GM19397 (cell line): ENCODE measurements at regions not wholly inside any gene's neighbourhood (a gene's known extent, or its start where the extent isn't known, plus 50 kb on each side); places are given as distances from the start of the nearest gene placed in this dataset.
"Not testable (repeated sequence)": the region's sequence is repeated elsewhere in the genome, so short reads cannot be mapped to it uniquely, and the experiment has no call there.

Experiments used
- ATAC-seq: cut with Tn5 transposase; IDR thresholded peaks from one replicate; pipeline ENCODE4 v1.9.1; 2021; ENCODE audit warnings: mild to moderate bottlenecking, moderate library complexity; ENCODE audit not compliant: unreplicated experiment

DNA sequence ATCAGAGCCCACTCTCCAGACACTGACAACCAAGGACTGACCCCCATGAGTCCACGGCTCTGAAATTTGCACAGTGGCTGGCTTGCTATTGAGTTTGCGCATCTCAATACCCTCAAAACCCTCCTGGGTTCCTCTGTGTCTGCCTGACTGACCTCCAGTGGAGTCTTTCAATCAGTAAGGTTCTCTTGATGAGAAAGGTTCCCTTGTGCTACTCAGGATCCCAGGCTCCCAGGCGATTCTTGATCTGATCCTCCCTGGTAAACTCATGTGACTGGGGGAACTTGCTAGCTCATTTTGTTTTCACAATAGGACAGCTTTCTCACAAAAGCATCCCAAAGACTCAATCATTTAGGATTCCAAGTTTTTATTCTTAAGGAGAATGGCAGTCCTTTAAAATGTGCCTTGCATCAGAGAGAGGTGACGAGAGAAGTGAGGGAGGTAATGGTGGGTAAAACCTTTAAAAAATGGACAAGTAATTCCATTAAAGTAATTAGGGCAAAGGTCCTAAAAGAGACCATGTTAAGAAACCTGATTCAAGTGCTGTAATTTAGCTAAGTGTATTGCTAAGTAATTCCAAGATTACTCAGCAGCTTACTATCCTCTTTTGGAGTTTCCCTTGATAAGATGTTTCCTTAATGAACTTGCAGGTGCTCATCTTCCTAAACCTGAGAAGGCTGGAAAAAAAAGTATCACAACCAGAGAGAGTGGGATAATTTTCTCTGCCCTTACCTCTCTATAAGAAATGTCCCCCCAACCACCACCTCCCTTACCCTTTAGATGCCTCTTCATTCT is 304.7 kb upstream of the SGK1 start:
- no peak for ATAC-seq

DNA sequence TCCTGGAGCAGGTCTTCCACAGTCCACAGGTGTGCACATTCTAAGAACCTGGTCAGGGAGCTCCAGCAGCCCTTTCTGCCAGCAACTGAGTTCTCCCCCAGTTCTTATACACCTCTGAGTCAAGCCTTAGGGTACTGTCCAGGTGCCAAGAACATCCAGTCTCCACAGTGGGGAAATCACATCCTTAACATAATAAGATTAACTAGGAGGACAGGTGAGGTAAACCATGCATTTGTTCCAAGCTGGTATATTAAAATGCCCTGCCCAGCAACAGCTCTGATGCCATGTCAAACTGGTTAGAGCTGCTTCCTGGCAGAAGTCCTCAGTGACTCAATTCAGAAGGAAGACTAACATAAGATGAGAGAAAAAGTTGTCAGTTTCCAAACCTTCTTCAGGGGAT is 303.9 kb upstream of the SGK1 start:
- no peak for ATAC-seq

DNA sequence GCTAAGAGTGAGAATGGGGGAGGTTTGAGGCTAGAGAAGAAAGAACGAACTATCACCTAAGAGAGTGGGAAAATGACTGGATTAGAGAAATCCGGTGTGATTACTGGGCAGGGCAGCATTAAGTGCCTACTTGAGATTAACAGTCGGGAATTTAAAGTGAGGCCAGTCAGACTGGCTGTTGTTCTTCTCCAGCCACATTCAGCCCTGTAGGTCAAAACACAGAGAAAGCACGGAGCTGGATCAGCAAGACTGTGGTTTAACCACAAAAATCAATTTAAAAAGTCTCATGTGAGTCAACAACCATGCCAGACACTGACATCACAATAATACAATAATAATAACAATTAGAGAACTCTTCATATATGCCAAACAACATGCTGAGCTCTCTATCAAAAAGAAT is 301.9 kb upstream of the SGK1 start:
- ATAC-seq: no peak

DNA sequence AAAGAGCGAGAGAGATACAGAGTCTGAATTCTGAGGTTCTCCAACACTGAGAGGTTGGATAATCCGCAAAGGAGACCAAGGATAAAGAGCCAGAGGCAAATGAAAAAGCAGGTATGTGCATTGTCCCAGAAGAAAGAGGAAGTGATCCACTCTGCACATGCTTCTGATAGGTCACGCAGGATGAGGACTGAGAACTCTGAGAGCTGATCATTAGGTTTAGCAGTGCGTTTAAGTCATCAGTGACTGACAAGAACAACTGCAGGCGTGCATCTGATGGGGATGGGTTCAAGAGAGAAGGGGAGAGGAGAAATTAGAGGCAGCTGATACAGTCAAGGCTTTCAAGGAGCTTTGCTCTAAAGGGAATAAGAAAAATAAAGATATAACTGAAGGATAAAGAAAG is 301.2 kb upstream of the SGK1 start:
- no peak for ATAC-seq

DNA sequence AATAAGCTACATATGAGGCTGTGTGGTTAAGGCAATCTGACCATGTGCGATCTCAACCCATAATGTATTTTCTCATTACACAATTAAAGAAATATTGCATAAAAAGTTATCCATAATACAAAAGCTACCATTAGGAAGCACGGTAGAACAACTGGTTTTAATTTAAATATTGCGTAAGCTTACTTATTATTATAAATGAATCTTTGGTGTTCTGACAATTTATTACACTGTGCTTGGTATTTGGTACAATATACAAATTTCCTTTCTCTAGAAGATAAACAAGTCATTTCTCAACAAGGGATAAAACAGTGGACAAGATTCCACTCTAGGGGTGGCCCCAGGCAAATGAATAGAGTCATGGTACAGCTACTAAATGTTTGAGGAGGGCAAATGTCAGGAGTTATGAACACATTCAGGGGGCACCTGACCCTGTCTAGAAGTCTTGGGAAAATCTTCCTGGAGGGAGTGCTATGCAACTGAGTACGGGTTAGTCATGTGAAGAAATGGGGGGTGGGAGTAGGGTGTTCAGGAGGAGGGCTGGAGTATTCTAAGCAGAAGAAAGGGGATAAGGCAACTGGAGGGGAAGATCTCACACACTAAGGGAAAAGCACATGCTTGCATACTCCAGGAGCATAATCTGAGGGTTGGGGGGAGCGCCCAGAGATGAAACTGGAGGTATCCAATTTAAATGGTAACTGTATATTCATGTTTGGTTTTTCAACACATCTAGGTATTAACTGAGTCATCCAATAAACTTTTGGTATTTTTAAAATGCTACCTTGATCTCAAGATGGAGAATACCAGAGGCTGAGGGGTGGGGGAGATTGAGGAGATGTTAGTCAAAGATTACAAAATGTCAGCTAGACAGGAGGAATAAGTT is 296.9 kb upstream of the SGK1 start:
- ATAC-seq: no peak

DNA sequence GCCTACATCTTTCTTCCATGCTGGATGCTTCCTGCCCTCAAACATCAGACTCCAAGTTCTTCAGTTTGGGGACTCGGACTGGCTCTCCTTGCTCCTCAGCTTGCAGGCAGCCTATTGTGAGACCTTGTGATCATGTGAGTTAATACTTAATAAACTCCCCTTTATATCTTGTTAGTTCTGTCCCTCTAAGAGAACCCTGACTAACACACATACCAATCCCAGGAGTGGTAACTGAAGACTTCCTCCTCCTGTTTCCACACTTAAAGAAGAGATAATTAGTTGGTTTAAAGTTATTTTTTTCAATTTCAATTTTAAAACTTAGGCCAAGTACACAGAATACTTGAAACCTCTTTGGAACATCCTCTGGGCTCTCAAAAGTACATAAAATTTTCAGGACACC is 294.2 kb upstream of the SGK1 start:
- ATAC-seq: not testable (repeated sequence)

DNA sequence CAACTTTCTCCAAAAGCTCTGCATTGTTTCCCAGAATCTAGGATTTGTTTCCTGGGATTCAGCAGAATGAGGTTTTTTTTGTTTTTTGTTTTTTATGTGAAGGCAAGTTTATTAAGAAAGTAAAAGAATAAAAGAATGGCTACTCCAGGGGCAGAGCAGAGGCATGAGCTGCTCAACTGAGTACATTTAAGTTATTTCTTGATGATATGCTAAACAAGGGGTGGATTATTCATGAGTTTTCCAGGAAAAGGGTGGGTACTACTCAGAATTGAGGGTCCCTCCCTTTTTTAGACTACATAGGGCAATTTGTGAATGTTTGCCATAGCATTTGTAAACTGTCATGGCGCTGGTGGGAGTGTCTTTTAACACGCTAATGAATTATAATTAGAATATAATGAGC is 292.5 kb upstream of the SGK1 start:
- ATAC-seq: no peak

DNA sequence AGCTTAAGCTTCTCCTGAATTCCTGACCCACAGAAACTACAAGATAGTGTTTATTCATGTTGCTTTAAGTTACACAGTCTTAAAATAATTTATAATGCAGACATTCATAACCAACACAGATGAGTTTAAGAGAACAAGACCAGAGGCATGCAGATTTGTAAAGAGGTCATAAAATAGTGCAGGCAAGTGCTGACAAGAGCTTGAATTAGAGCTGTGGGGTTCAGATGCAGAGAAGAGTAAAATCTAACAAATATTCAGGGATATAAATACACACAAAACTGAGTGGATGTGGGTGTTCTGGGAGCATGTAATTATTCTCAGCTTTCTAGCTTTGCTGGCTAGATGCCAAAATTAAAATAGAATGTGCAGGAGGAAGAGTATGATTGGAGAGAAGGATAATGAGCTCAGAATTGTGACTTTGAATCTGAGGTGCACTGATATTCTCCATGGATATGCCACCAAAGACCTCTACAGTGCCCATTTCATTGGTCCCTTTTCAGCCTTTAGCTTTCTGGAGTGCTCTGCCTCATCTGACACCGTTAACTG is 291.9 kb upstream of the SGK1 start:
- ATAC-seq: no peak

DNA sequence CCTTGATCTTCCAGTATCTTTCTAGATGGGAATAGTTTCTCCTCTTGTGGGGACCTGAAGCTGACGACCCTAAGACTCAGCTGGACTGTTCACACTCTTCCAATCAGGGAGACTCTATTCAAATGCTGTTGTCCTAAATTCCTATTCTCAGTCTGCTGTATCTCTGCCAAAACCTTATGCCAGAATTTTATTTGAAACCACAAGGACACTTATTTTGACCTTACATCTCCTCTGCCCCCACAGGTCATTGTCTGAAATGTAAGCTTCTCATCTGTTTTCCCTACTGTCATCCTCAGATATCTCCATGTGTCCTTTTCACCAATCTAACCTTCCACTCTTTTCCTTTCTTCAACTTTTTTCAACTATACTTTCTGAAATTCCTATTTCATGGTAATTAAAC is 289.5 kb upstream of the SGK1 start:
- no peak for ATAC-seq

DNA sequence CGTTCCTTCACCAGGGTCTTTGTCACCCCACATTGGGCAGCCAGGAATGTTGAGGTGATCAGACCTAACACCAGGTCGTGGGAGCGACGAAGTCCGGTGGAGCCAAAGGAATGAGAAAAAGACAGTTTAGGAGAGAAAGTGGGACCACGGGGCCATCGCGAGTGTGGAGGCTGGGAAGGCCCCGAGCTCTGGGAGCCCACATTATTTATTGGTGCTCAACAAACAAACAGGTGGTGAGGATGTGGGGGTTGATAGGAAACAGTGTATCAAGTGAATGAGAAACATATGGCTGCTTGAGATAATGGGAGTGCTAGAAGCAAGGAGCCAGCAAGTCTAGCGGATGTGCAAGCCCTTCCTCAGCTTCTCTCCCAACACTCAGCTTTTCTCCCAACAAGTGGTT is 287.1 kb upstream of the SGK1 start:
- no peak for ATAC-seq

DNA sequence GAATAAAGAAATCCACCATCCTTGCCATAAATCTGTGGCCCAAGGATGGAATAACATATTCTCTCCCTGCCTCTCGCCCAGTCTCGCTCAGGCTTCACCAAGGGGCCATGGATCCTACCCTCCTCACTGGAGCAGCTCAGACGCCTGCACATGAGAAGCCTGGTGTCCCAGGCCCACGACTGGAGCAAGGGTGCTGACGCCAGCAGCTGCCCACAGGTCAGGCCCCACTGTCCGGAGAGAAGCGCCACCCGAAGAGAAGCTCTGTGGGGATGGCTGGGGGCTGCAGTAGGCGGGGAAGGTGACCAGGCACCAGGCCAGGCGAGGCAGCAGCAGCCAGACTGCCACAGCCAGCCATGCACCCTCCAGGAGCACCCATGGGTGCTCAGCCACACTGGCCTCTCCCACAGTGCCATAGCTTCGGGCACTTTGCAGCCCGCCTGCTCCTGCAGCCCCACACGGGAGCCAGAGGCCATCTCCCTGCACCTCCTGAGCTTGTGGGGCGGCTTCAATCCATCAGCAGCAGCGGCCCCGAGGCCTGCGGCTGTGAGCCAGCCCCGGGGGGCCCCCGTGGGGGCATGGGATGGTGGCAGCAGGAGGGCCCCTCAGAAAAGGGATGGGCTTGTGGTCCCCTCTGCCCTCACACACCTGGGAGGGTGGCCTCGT is 286.2 kb upstream of the SGK1 start:
- ATAC-seq: no peak

DNA sequence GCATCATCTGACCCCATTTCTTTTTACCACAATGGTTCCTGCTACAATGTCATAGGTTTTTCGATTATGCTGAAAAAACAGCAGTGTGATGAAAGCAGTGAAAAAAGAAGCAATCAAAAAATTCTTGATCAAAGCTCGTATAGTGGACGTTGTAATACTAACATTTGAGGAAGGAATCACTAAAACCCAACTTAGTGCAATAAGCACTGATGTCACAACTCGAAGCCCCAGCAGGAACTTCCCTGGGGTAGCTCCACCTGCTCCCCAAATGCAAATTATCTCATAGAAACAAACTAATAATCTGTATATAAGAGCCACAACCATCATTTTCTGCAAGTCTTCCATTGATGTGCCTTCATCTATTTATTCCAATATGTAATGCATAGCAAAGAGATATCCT is 285.6 kb upstream of the SGK1 start:
- no peak for ATAC-seq

DNA sequence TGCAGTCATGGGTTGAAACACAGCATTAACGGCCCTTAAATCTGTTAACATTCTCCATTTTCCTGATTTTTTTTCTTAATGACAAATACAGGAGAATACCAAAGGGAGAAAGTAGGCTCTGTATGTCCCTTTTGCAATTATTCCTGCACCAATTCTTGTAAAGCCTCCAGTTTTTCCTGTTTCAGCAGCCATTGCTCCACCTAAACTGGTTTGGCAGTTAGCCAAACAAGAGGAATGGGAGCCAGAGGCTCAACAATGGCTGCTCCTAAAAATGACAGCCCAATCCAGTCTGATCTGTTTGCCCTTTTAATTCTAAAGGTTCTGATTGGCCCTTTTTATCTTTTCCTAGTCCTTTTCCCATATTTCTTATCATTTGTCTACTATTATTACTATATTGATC is 284.2 kb upstream of the SGK1 start:
- ATAC-seq: no peak

DNA sequence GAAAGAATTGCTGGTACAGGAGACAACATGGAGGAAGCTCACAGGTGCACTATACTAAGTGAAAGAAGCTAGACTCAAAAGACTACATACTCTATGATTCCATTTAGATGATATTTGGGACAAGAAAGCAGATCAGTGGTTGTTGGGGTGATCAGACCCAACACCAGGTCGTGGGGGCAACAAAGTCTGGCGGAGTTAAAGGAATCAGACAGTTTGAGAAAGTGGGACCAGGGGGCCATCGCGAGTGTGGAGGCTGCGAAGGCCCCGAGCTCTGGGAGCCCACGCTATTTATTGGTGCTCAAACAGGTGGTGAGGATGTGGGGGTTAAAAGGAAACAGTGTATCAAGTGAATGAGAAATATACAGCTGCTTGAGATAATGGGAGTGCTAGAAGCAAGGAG is 282.8 kb upstream of the SGK1 start:
- ATAC-seq: no peak

DNA sequence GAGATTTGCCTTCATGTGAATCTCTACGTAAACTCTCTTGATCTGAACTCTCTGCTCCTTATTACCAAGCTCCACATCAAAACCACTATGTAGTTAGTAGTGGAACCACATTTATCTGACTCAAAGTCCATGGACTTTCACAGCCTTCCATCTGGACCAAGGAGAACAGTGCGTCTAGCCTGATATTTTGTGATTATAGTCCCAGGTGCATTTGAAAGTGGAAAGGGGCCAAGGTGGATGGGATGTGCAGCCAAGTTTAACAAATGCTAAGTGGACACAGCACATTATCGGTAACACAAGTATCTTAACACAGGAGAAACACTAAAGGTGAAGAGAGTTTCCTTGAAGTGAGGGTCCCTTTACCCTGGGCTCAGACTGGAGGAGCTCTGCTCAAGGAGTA is 281.2 kb upstream of the SGK1 start:
- no peak for ATAC-seq

DNA sequence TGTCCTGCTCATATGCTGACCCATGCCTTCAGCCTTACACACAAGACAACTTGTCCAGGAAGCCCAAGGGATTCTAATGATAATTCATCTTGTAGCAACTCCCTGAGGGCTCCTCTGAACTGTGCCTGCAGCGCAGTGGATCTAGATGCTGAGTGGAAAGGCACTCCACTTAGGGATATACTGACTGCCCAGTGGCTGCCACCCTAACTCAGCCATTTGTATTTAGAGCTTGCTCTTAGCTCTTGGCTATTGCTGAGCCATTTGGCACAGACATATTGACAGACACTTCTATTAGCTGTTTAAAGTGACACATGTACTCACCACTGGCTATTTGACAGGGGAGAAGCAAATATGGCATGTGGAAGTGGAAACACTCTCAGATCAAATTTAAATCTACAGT is 278.3 kb upstream of the SGK1 start:
- no peak for ATAC-seq

DNA sequence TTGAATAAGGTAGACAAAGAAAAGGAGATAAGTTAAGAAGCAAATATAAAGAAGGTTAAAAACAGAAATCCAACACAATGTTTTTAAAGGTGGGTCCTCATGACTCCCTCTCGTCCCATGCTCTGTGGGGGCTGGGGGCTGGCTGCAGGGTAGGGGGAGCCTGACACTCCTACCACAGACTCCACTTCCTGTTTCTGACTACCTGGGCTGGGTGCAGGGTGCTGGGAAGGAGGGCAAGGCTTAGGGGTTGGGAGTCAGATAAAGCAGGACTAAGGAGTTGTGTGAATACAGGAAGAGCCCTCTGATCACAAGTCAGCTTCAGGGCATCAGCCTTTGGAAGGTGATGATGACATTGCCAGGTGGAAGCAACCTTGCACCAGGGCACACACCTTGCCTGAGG is 277.0 kb upstream of the SGK1 start:
- no peak for ATAC-seq

DNA sequence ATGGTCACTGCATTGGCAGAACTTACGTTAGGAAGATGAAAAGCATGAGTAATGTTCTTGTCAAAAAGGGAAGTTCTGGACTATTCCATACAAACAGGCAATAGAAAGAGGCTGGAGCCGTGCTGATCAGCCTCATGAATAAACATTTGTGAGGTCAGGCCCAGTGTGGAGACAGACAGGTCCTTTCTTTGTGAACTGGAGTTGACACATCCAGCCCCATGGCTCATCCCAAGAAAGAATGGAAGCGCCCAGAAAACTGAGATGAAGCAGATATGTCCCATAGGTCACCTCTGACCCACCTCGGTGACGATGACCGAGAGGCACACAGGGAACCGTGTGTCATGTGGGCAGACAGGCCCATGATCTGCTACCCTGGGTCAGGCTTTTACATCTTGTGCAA is 276.0 kb upstream of the SGK1 start:
- ATAC-seq: no peak

DNA sequence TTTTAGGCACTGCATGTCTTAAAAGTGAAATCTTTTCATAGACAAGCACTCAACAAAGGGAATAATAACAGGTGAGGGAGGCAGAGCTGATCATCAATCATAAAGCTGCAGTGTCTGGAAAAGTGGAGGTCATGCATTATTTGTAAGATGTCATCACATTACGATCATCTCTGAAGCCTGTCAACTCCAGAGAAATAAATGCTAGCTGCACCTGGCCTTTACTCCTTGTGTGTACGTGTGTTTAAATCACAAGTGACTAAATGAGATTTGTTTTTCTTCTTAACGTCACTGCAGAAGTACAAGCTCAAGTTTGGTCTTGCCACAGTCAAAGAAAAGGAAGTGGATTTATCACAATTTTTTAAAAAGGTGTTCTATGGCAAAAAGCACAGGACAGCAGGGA is 275.5 kb upstream of the SGK1 start:
- ATAC-seq: no peak

DNA sequence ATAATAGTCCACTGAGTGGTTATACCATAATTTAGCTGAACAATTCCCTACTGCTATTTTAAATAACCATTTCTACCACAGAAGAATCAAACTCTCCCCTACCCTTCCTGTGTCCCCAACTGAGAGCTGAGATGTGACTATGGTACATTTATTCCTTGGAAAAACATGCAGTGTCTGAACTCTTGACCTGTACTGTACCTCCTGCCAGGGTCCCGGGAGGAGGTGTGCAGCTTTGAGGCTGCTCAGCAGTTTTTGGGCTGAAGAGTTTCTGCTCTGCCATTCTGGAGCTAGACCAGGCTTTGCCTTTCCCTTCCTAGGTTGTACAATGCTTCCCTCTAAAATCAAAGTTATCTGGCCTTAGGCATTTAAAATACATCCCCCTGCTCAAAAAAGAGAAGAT is 275.1 kb upstream of the SGK1 start:
- no peak for ATAC-seq

DNA sequence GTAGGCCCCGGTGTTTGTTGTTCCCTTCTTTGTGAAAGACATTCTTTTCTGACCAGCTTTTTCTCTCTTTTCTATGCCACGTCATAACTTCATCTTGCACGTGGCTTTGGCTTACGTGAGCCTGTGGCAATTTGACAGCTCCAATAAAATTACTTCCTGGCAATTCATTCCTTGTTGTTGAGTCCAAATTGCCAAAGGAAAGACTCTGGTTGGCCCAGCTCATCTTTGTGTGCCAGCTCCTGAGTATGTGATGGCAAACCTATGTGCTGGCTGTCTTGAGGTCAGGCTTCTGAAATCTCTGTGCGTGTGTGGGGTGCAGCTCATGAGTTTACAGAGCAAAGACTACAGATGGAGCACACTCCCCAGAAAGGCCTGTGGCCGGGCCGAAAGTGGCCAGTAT is 272.5 kb upstream of the SGK1 start:
- no peak for ATAC-seq

DNA sequence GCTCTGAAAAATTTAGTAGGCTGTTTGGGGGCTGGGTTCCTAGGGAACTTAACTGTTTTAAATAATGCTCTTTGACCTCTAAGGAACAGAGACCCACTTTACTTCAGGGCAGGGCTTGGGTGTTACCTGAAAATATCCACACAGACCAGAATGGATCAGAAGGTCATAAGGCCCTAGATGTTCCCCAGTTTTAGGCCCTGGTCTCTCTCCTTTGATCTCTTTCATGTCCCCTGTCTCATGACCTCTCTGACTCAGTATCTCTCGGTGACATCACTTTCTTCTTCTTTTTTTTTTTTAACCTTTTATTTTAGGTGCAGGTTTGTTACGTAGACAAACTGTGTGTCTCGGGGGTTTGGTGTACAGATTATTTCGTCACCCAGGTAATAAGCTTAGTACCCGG is 272.1 kb upstream of the SGK1 start:
- no peak for ATAC-seq
